GM12892 (cell line): ENCODE measurements at regions not wholly inside any gene's neighbourhood (a gene's known extent, or its start where the extent isn't known, plus 50 kb on each side); places are given as distances from the start of the nearest gene placed in this dataset.

ENCODE experiments used
- POLR2A ChIP-seq: IDR thresholded peaks from 2 replicates; pipeline ENCODE4 v1.6.1; 2011; ENCODE audit warnings: low read depth, low read length, control low read depth
- POLR2AphosphoS5 ChIP-seq: IDR thresholded peaks from 2 replicates; pipeline ENCODE4 v1.6.1; 2011; ENCODE audit warnings: low read depth, low read length, control low read depth
- TAF1 ChIP-seq: IDR thresholded peaks from 2 replicates; pipeline ENCODE4 v1.6.1; 2011; ENCODE audit warnings: low read depth, mild to moderate bottlenecking, control low read depth, low read length, borderline replicate concordance

- TF ChIP-seq POLR2A (no peak), TAF1 (no peak), POLR2AphosphoS5 (no peak)
Observed at GRCh38 chr5:123965626-123966025, 453.6 kb downstream of the CSNK1G3 start.
